Endodermal cell (in vitro differentiated cells): ENCODE measurements at regions not wholly inside any gene's neighbourhood (a gene's known extent, or its start where the extent isn't known, plus 50 kb on each side); places are given as distances from the start of the nearest gene placed in this dataset.

Experiments used
- DNase-seq: peaks from one replicate; pipeline ENCODE4 v3.0.0-alpha.2; 2017
- H3K27ac ChIP-seq: 2 replicates; pipeline ENCODE4 v1.5.1; 2013; ENCODE audit warnings: mild to moderate bottlenecking, low read depth, low read length, moderate library complexity
- H3K27me3 ChIP-seq: 2 replicates; pipeline ENCODE4 v1.6.1; 2013; ENCODE audit warnings: mild to moderate bottlenecking, low read length, moderate library complexity; ENCODE audit not compliant: insufficient read depth, control insufficient read depth, poor library complexity, severe bottlenecking
- H3K36me3 ChIP-seq: 2 replicates; pipeline ENCODE4 v1.7.0; 2013; ENCODE audit warnings: mild to moderate bottlenecking, low read length, moderate library complexity; ENCODE audit not compliant: control insufficient read depth, insufficient read depth
- H3K4me1 ChIP-seq: one replicate; pipeline ENCODE4 v1.7.0; 2013; ENCODE audit warnings: low read length; ENCODE audit not compliant: control insufficient read depth, insufficient read depth
- H3K4me3 ChIP-seq: 2 replicates; pipeline ENCODE4 v1.5.1; 2013; ENCODE audit warnings: mild to moderate bottlenecking, low read length, moderate library complexity
- H3K9ac ChIP-seq: 2 replicates; pipeline ENCODE4 v1.6.1; 2013; ENCODE audit warnings: mild to moderate bottlenecking, low read length, moderate library complexity; ENCODE audit not compliant: poor library complexity, severe bottlenecking; ENCODE audit errors: extremely low read depth
- H3K9me3 ChIP-seq: 2 replicates; pipeline ENCODE4 v1.6.1; 2013; ENCODE audit warnings: mild to moderate bottlenecking, low read length, moderate library complexity; ENCODE audit not compliant: control insufficient read depth
- H3K27ac Mint-ChIP-seq: 2 replicates; pipeline ENCODE4 v1.8.0; 2020; ENCODE audit warnings: mixed read lengths
- H3K27me3 Mint-ChIP-seq: 2 replicates; pipeline ENCODE4 v1.8.0; 2021; ENCODE audit warnings: mild to moderate bottlenecking, mixed read lengths; ENCODE audit not compliant: insufficient read depth
- H3K36me3 Mint-ChIP-seq: 2 replicates; pipeline ENCODE4 v1.8.0; 2020; ENCODE audit warnings: low read depth, mixed read lengths
- H3K4me1 Mint-ChIP-seq: 2 replicates; pipeline ENCODE4 v1.8.0; 2020; ENCODE audit warnings: mixed read lengths
- H3K4me3 Mint-ChIP-seq: 2 replicates; pipeline ENCODE4 v1.8.0; 2020; ENCODE audit warnings: mild to moderate bottlenecking, moderate library complexity, mixed read lengths
- H3K9me3 Mint-ChIP-seq: 2 replicates; pipeline ENCODE4 v1.8.0; 2020; ENCODE audit warnings: mild to moderate bottlenecking, mixed read lengths
- WGBS, 2 experiments: methylation state at CpG; one replicate each; pipeline versions ENCODE4 v1.1.5 to v1.1.7; 2013; ENCODE audit warnings: missing lambda C conversion rate in 2 of 2, mixed read lengths in 1 of 2; ENCODE audit not compliant: insufficient coverage in 1 of 2, insufficient read length in 1 of 2; 5-methylcytosine and 5-hydroxymethylcytosine counted together
- TF ChIP-seq, protein P1 (sequence below): fragments of 200-600 bp; sonication (generic); conservative IDR thresholded peaks from 2 replicates; pipeline ENCODE4 v1.5.0; 2021; ENCODE audit warnings: antibody characterized with exemption, mild to moderate bottlenecking

DNA sequence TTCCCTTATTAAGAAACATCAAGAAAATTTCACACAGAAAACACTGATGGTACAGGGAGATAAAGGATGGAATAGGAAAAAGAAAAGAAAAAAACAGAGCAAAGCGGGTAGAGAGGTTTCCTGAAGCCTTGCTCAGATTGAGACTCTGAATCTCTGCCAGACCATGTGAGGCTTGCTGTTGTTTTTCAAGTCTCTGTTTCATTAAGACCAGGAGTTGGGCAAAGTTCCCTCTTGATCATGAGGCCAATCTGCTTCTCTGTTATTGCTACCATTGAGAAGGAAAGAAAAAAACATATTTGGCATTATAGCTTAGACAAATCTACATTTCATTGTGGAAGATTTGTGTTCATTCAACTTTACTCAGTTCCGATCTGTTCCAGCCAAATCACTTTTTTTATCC is 201.6 kb upstream of the SOX9 start:
- DNase-seq, result no peak
- Mint-ChIP-seq H3K36me3 (no peaks in the 10 kb centered on the region), H3K27ac (no peak overlapping the region), H3K4me1 (peaks cover 8% of the 10 kb centered on the region), H3K9me3 (no peaks in the 10 kb centered on the region), H3K27me3 (no peaks in the 10 kb centered on the region), H3K4me3 (no peak overlapping the region)
- no peaks in the 10 kb centered on the region for H3K4me1 ChIP-seq
- no peak overlapping the region for H3K4me3 ChIP-seq
- 71 to 84% methylated on average over 1 of the region's 2 CpGs for WGBS, 2 experiments
- TF ChIP-seq, protein P1, sequence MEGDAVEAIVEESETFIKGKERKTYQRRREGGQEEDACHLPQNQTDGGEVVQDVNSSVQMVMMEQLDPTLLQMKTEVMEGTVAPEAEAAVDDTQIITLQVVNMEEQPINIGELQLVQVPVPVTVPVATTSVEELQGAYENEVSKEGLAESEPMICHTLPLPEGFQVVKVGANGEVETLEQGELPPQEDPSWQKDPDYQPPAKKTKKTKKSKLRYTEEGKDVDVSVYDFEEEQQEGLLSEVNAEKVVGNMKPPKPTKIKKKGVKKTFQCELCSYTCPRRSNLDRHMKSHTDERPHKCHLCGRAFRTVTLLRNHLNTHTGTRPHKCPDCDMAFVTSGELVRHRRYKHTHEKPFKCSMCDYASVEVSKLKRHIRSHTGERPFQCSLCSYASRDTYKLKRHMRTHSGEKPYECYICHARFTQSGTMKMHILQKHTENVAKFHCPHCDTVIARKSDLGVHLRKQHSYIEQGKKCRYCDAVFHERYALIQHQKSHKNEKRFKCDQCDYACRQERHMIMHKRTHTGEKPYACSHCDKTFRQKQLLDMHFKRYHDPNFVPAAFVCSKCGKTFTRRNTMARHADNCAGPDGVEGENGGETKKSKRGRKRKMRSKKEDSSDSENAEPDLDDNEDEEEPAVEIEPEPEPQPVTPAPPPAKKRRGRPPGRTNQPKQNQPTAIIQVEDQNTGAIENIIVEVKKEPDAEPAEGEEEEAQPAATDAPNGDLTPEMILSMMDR, result no peak
- no peak overlapping the region for H3K27ac ChIP-seq
- no peaks in the 10 kb centered on the region for H3K36me3 ChIP-seq
- H3K9ac ChIP-seq, result no peak overlapping the region
- H3K9me3 ChIP-seq, result no peaks in the 10 kb centered on the region
- no peaks in the 10 kb centered on the region for H3K27me3 ChIP-seq

DNA sequence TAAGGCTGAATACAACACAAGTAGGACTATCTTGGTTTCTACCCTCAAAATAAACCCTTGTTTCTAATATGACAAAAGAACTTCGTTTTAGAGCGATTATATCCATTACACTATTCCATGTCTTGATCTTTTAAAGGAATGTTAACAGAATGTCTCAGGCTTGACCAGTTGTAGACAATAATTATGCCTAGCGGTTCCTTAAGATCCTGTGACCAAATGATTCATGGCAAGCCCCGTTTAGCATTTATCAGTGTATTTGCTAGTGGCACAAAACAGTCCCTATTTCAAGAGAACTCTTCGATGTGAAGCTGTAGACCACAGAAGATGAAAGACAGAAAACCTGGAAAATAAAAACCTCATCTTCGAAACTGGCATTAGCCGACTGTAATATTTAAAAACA is 200.9 kb upstream of the SOX9 start:
- Histone ChIP-seq H3K36me3 (no peaks in the 10 kb centered on the region), H3K9me3 (no peaks in the 10 kb centered on the region), H3K9ac (no peak overlapping the region), H3K27ac (no peak overlapping the region), H3K4me3 (no peak overlapping the region), H3K27me3 (no peaks in the 10 kb centered on the region), H3K4me1 (no peaks in the 10 kb centered on the region)
- Mint-ChIP-seq H3K4me3 (no peak overlapping the region), H3K4me1 (peaks cover 8% of the 10 kb centered on the region), H3K27me3 (no peaks in the 10 kb centered on the region), H3K27ac (no peak overlapping the region), H3K9me3 (no peaks in the 10 kb centered on the region), H3K36me3 (no peaks in the 10 kb centered on the region)
- TF ChIP-seq, protein P1, result no peak
- 80 to 93% methylated on average over 3 to 7 of the region's 7 CpGs for WGBS, 2 experiments
- DNase-seq, result no peak

GRCh38 chr17:71921796-71922195 is 199.0 kb upstream of the SOX9 start:
- no peak overlapping the region for H3K27ac Mint-ChIP-seq
- no peaks in the 10 kb centered on the region for H3K36me3 ChIP-seq
- H3K27ac ChIP-seq, result no peak overlapping the region
- no peak overlapping the region for H3K4me3 ChIP-seq
- no peak overlapping the region for H3K9ac ChIP-seq
- WGBS, 2 experiments, result 90 to 100% methylated on average over 1 to 2 of the region's 2 CpGs
- no peaks in the 10 kb centered on the region for H3K36me3 Mint-ChIP-seq
- H3K9me3 ChIP-seq, result no peaks in the 10 kb centered on the region
- no peaks in the 10 kb centered on the region for H3K9me3 Mint-ChIP-seq
- TF ChIP-seq, protein P1, result no peak
- H3K4me3 Mint-ChIP-seq, result no peak overlapping the region
- H3K27me3 ChIP-seq, result no peaks in the 10 kb centered on the region
- no peaks in the 10 kb centered on the region for H3K4me1 ChIP-seq
- H3K27me3 Mint-ChIP-seq, result no peaks in the 10 kb centered on the region
- H3K4me1 Mint-ChIP-seq, result peaks cover 8% of the 10 kb centered on the region
- no peak for DNase-seq
